ENCODE measurements at regions not wholly inside any gene's neighbourhood (a gene's known extent, or its start where the extent isn't known, plus 50 kb on each side); places are given as distances from the start of the nearest gene placed in this dataset.
"Not testable (repeated sequence)": the region's sequence is repeated elsewhere in the genome, so short reads cannot be mapped to it uniquely, and the experiment has no call there.

- H3K4me3 ChIP-seq (ENCODE audit: low read length): peak overlapping the region; percentile 85
These were observed 85.7 kb upstream of the RNF38 start for GRCh38 chr9:36485647-36486328.

GRCh38 chr9:36484124-36484523 is 84.1 kb upstream of the RNF38 start:
- H3K9me3 ChIP-seq (ENCODE audit: low read depth, low read length): no peaks in the 10 kb centered on the region
- H3K4me1 ChIP-seq (ENCODE audit: insufficient read depth, low read length): peaks cover 32% of the 10 kb centered on the region
- no peak overlapping the region for H3K4me3 ChIP-seq (ENCODE audit: low read length)
- no peaks in the 10 kb centered on the region for H3K27me3 ChIP-seq (ENCODE audit: insufficient read depth, low read length)

More at GRCh38 chr9:36485647-36486328, 85.7 kb upstream of the RNF38 start:
- H3K27me3 ChIP-seq (ENCODE audit: insufficient read depth, low read length): no peaks in the 10 kb centered on the region
- H3K4me1 ChIP-seq (ENCODE audit: insufficient read depth, low read length): peaks cover 34% of the 10 kb centered on the region
- H3K9me3 ChIP-seq (ENCODE audit: low read depth, low read length): no peaks in the 10 kb centered on the region

- no peaks in the 10 kb centered on the region for H3K9me3 ChIP-seq (ENCODE audit: low read depth, low read length)
- H3K4me1 ChIP-seq (ENCODE audit: insufficient read depth, low read length): peaks cover 8% of the 10 kb centered on the region
- no peak overlapping the region for H3K4me3 ChIP-seq (ENCODE audit: low read length)
- H3K27me3 ChIP-seq (ENCODE audit: insufficient read depth, low read length): no peaks in the 10 kb centered on the region
These were observed 79.0 kb upstream of the RNF38 start for GRCh38 chr9:36479101-36479500.

GRCh38 chr9:36471359-36471758 is 71.3 kb upstream of the RNF38 start:
- Histone ChIP-seq H3K4me3 (ENCODE audit: low read length) (no peak overlapping the region), H3K9me3 (ENCODE audit: low read depth, low read length) (no peaks in the 10 kb centered on the region), H3K27me3 (ENCODE audit: insufficient read depth, low read length) (no peaks in the 10 kb centered on the region), H3K4me1 (ENCODE audit: insufficient read depth, low read length) (peaks cover 22% of the 10 kb centered on the region)

GRCh38 chr9:36470643-36471290 is 70.7 kb upstream of the RNF38 start:
- H3K4me3 ChIP-seq (ENCODE audit: low read length): peak overlapping the region; percentile 25
- H3K9me3 ChIP-seq (ENCODE audit: low read depth, low read length): no peaks in the 10 kb centered on the region
- H3K27me3 ChIP-seq (ENCODE audit: insufficient read depth, low read length): no peaks in the 10 kb centered on the region
- H3K4me1 ChIP-seq (ENCODE audit: insufficient read depth, low read length): peaks cover 22% of the 10 kb centered on the region

GRCh38 chr9:36463467-36463866 is 63.4 kb upstream of the RNF38 start:
- H3K9me3 ChIP-seq (ENCODE audit: low read depth, low read length): no peaks in the 10 kb centered on the region
- peaks cover 7% of the 10 kb centered on the region for H3K4me1 ChIP-seq (ENCODE audit: insufficient read depth, low read length)
- no peaks in the 10 kb centered on the region for H3K27me3 ChIP-seq (ENCODE audit: insufficient read depth, low read length)
- H3K4me3 ChIP-seq (ENCODE audit: low read length): no peak overlapping the region

GRCh38 chr9:36462245-36462644 is 62.2 kb upstream of the RNF38 start:
- Histone ChIP-seq H3K4me3 (ENCODE audit: low read length) (no peak overlapping the region), H3K4me1 (ENCODE audit: insufficient read depth, low read length) (peaks cover 19% of the 10 kb centered on the region), H3K27me3 (ENCODE audit: insufficient read depth, low read length) (no peaks in the 10 kb centered on the region), H3K9me3 (ENCODE audit: low read depth, low read length) (no peaks in the 10 kb centered on the region)

- Histone ChIP-seq H3K9me3 (ENCODE audit: low read depth, low read length) (no peaks in the 10 kb centered on the region), H3K4me1 (ENCODE audit: insufficient read depth, low read length) (peaks cover 25% of the 10 kb centered on the region), H3K27me3 (ENCODE audit: insufficient read depth, low read length) (no peaks in the 10 kb centered on the region), H3K4me3 (ENCODE audit: low read length) (no peak overlapping the region)
These were observed 61.3 kb upstream of the RNF38 start for GRCh38 chr9:36461323-36461722.

GRCh38 chr9:36458430-36458915 is 58.4 kb upstream of the RNF38 start:
- H3K27me3 ChIP-seq (ENCODE audit: insufficient read depth, low read length); H3K4me3 ChIP-seq (ENCODE audit: low read length); H3K9me3 ChIP-seq (ENCODE audit: low read depth, low read length): not testable (repeated sequence)
- H3K4me1 ChIP-seq (ENCODE audit: insufficient read depth, low read length): peaks cover 31% of the 10 kb centered on the region

GRCh38 chr9:36457836-36458429 is 57.9 kb upstream of the RNF38 start:
- Histone ChIP-seq H3K4me1 (ENCODE audit: insufficient read depth, low read length) (peaks cover 31% of the 10 kb centered on the region), H3K4me3 (ENCODE audit: low read length) (no peak overlapping the region)

GRCh38 chr9:36456480-36457065 is 56.5 kb upstream of the RNF38 start:
- peaks cover 31% of the 10 kb centered on the region for H3K4me1 ChIP-seq (ENCODE audit: insufficient read depth, low read length)
- no peaks in the 10 kb centered on the region for H3K9me3 ChIP-seq (ENCODE audit: low read depth, low read length)
- H3K27me3 ChIP-seq (ENCODE audit: insufficient read depth, low read length): no peaks in the 10 kb centered on the region
- H3K4me3 ChIP-seq (ENCODE audit: low read length): no peak overlapping the region

More at GRCh38 chr9:36457836-36458429, 57.9 kb upstream of the RNF38 start:
- no peaks in the 10 kb centered on the region for H3K9me3 ChIP-seq (ENCODE audit: low read depth, low read length)
- no peaks in the 10 kb centered on the region for H3K27me3 ChIP-seq (ENCODE audit: insufficient read depth, low read length)

- no peaks in the 10 kb centered on the region for H3K9me3 ChIP-seq (ENCODE audit: low read depth, low read length)
These were observed 51.9 kb upstream of the RNF38 start for GRCh38 chr9:36451949-36452348.

GRCh38 chr9:36450110-36450732 is 50.2 kb upstream of the RNF38 start:
- Histone ChIP-seq H3K4me1 (ENCODE audit: insufficient read depth, low read length) (no peaks in the 10 kb centered on the region), H3K9me3 (ENCODE audit: low read depth, low read length) (no peaks in the 10 kb centered on the region), H3K4me3 (ENCODE audit: low read length) (no peak overlapping the region), H3K27me3 (ENCODE audit: insufficient read depth, low read length) (no peaks in the 10 kb centered on the region)

More at GRCh38 chr9:36451949-36452348, 51.9 kb upstream of the RNF38 start:
- H3K4me1 ChIP-seq (ENCODE audit: insufficient read depth, low read length): peaks cover 11% of the 10 kb centered on the region
- H3K27me3 ChIP-seq (ENCODE audit: insufficient read depth, low read length): no peaks in the 10 kb centered on the region
- H3K4me3 ChIP-seq (ENCODE audit: low read length): no peak overlapping the region

Measured in mononuclear cell (primary cell).